ENCODE measurements at regions not wholly inside any gene's neighbourhood (a gene's known extent, or its start where the extent isn't known, plus 50 kb on each side); places are given as distances from the start of the nearest gene placed in this dataset.

DNA sequence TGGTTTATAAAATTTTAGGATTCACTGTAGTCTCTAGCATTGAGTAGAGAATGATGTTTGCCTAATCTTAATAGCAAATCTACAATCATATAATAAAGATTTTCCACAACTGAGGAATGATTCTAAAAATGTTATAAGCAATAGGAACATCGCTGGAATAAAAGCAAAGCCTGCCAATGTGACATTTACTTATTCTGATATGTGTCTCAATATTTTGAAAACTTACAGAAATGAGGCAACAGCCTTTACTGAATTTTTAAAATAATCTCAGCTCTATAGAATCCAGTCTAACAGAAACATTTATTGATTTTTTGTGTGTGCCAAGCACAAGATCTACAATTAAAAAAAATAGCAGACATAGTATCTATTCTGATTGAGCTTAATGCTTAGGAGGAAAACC, 303.7 kb upstream of the CCDC179 start:
- H3K27me3 ChIP-seq (ENCODE audit: insufficient read depth, low read length), result no peaks in the 10 kb centered on the region
- TF ChIP-seq, protein P1, sequence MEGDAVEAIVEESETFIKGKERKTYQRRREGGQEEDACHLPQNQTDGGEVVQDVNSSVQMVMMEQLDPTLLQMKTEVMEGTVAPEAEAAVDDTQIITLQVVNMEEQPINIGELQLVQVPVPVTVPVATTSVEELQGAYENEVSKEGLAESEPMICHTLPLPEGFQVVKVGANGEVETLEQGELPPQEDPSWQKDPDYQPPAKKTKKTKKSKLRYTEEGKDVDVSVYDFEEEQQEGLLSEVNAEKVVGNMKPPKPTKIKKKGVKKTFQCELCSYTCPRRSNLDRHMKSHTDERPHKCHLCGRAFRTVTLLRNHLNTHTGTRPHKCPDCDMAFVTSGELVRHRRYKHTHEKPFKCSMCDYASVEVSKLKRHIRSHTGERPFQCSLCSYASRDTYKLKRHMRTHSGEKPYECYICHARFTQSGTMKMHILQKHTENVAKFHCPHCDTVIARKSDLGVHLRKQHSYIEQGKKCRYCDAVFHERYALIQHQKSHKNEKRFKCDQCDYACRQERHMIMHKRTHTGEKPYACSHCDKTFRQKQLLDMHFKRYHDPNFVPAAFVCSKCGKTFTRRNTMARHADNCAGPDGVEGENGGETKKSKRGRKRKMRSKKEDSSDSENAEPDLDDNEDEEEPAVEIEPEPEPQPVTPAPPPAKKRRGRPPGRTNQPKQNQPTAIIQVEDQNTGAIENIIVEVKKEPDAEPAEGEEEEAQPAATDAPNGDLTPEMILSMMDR (IDR thresholded peaks at IDR 0.05; ENCODE audit: insufficient read depth, low read depth, low read length), result no peak
- TF ChIP-seq EZH2 (IDR thresholded peaks at IDR 0.05; ENCODE audit: insufficient read depth, low read length), result no peak
- no peaks in the 10 kb centered on the region for H3K4me1 ChIP-seq (ENCODE audit: insufficient read depth, low read length)
- no peaks in the 10 kb centered on the region for H4K20me1 ChIP-seq (ENCODE audit: insufficient read depth, low read length)
- no peaks in the 10 kb centered on the region for H3K4me1 Mint-ChIP-seq (ENCODE audit: low read depth, unreplicated experiment)
- H3K27me3 Mint-ChIP-seq (ENCODE audit: low read depth, unreplicated experiment), result no peaks in the 10 kb centered on the region
- DNase-seq (ENCODE audit: low read depth) (no peak), FAIRE-seq (no peak)
- H3K36me3 ChIP-seq (ENCODE audit: insufficient read depth, low read length), result no peaks in the 10 kb centered on the region
- H3K9me3 Mint-ChIP-seq (ENCODE audit: unreplicated experiment), result no peaks in the 10 kb centered on the region
- no peak overlapping the region for H2AFZ ChIP-seq (ENCODE audit: low read depth, low read length)
- no peak overlapping the region for H3K27ac ChIP-seq (ENCODE audit: low read depth, low read length)
- no peaks in the 10 kb centered on the region for H3K79me2 ChIP-seq (ENCODE audit: insufficient read depth, low read length)
- no peak overlapping the region for H3K4me3 Mint-ChIP-seq (ENCODE audit: unreplicated experiment)
- no peak overlapping the region for H3K9ac ChIP-seq (ENCODE audit: low read length)
- no peak overlapping the region for H3K4me2 ChIP-seq (ENCODE audit: low read length)
- H3K9me3 ChIP-seq (ENCODE audit: insufficient read depth, low read depth, low read length), result no peaks in the 10 kb centered on the region
- no peak overlapping the region for H3K27ac Mint-ChIP-seq (ENCODE audit: unreplicated experiment)
- H3K4me3 ChIP-seq (ENCODE audit: insufficient read depth, low read depth, low read length), result no peak overlapping the region
- H3K36me3 Mint-ChIP-seq (ENCODE audit: low read depth, unreplicated experiment), result no peaks in the 10 kb centered on the region

DNA sequence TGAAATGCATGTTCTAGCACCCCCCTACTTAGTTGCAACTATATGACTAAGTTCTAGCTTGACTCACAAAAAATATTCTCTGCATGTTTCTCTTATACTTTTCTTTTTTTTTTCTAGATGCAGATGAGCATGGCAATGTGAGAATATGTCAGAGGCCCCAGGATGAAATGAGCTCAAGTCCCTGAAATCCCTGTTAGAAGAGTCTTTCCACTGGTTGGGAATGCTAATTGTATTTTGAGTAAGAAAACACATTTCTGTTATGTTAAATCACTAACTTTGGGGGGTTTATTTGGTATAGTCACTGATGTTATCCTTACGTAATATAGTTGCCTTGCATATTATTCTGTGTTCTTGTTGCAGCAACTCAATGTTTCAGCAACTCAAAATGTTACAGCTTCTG, 306.1 kb upstream of the CCDC179 start:
- Histone ChIP-seq H2AFZ (ENCODE audit: low read depth, low read length) (no peak overlapping the region), H3K4me3 (ENCODE audit: insufficient read depth, low read depth, low read length) (no peak overlapping the region), H3K36me3 (ENCODE audit: insufficient read depth, low read length) (no peaks in the 10 kb centered on the region), H3K4me1 (ENCODE audit: insufficient read depth, low read length) (no peaks in the 10 kb centered on the region), H3K9ac (ENCODE audit: low read length) (no peak overlapping the region), H3K9me3 (ENCODE audit: insufficient read depth, low read depth, low read length) (no peaks in the 10 kb centered on the region), H3K27ac (ENCODE audit: low read depth, low read length) (no peak overlapping the region), H3K4me2 (ENCODE audit: low read length) (no peak overlapping the region), H3K79me2 (ENCODE audit: insufficient read depth, low read length) (no peaks in the 10 kb centered on the region), H4K20me1 (ENCODE audit: insufficient read depth, low read length) (no peaks in the 10 kb centered on the region), H3K27me3 (ENCODE audit: insufficient read depth, low read length) (no peaks in the 10 kb centered on the region)
- DNase-seq (ENCODE audit: low read depth), result no peak
- TF ChIP-seq, protein P1 (IDR thresholded peaks at IDR 0.05; ENCODE audit: insufficient read depth, low read depth, low read length), result no peak
- no peak for TF ChIP-seq EZH2 (IDR thresholded peaks at IDR 0.05; ENCODE audit: insufficient read depth, low read length)
- Mint-ChIP-seq H3K9me3 (ENCODE audit: unreplicated experiment) (no peaks in the 10 kb centered on the region), H3K36me3 (ENCODE audit: low read depth, unreplicated experiment) (no peaks in the 10 kb centered on the region), H3K27me3 (ENCODE audit: low read depth, unreplicated experiment) (no peaks in the 10 kb centered on the region), H3K4me1 (ENCODE audit: low read depth, unreplicated experiment) (no peaks in the 10 kb centered on the region), H3K27ac (ENCODE audit: unreplicated experiment) (no peak overlapping the region), H3K4me3 (ENCODE audit: unreplicated experiment) (no peak overlapping the region)
- no peak for FAIRE-seq

- Histone ChIP-seq H4K20me1 (ENCODE audit: insufficient read depth, low read length) (no peaks in the 10 kb centered on the region), H2AFZ (ENCODE audit: low read depth, low read length) (no peak overlapping the region), H3K79me2 (ENCODE audit: insufficient read depth, low read length) (no peaks in the 10 kb centered on the region), H3K4me1 (ENCODE audit: insufficient read depth, low read length) (no peaks in the 10 kb centered on the region), H3K27ac (ENCODE audit: low read depth, low read length) (no peak overlapping the region), H3K9ac (ENCODE audit: low read length) (no peak overlapping the region), H3K4me3 (ENCODE audit: insufficient read depth, low read depth, low read length) (no peak overlapping the region), H3K27me3 (ENCODE audit: insufficient read depth, low read length) (no peaks in the 10 kb centered on the region), H3K9me3 (ENCODE audit: insufficient read depth, low read depth, low read length) (no peaks in the 10 kb centered on the region), H3K36me3 (ENCODE audit: insufficient read depth, low read length) (no peaks in the 10 kb centered on the region), H3K4me2 (ENCODE audit: low read length) (no peak overlapping the region)
- TF ChIP-seq EZH2 (IDR thresholded peaks at IDR 0.05; ENCODE audit: insufficient read depth, low read length), result no peak
- TF ChIP-seq, protein P1 (IDR thresholded peaks at IDR 0.05; ENCODE audit: insufficient read depth, low read depth, low read length), result no peak
- Mint-ChIP-seq H3K4me1 (ENCODE audit: low read depth, unreplicated experiment) (no peaks in the 10 kb centered on the region), H3K4me3 (ENCODE audit: unreplicated experiment) (no peak overlapping the region), H3K36me3 (ENCODE audit: low read depth, unreplicated experiment) (no peaks in the 10 kb centered on the region), H3K9me3 (ENCODE audit: unreplicated experiment) (no peaks in the 10 kb centered on the region), H3K27ac (ENCODE audit: unreplicated experiment) (no peak overlapping the region), H3K27me3 (ENCODE audit: low read depth, unreplicated experiment) (no peaks in the 10 kb centered on the region)
- no peak for DNase-seq (ENCODE audit: low read depth)
- no peak for FAIRE-seq
Measured at GRCh38 chr11:23179609-23180008, 319.3 kb upstream of the CCDC179 start.
